DND-41 (cell line): ENCODE measurements at regions not wholly inside any gene's neighbourhood (a gene's known extent, or its start where the extent isn't known, plus 50 kb on each side); places are given as distances from the start of the nearest gene placed in this dataset.

Source experiments
- ATAC-seq: fragments of 200-7000 bp; cut with Tn5 transposase; 3 replicates; pipeline ENCODE4 v1.9.1; 2021; ENCODE audit warnings: low read depth; ENCODE audit not compliant: insufficient read depth
- DNase-seq: peaks from one replicate; pipeline ENCODE4 v3.0.0-alpha.2; 2020
- H2AFZ ChIP-seq: 2 replicates; pipeline ENCODE4 v1.6.0; 2012; ENCODE audit warnings: low read depth, low read length
- H3K27ac ChIP-seq: 2 replicates; pipeline ENCODE4 v1.5.1; 2012; ENCODE audit warnings: low read length, inconsistent platforms
- H3K27me3 ChIP-seq: fragments of 200-600 bp; sonication (generic); 2 replicates; pipeline ENCODE4 v1.6.0; 2012; ENCODE audit warnings: low read length, mild to moderate bottlenecking, inconsistent platforms; ENCODE audit not compliant: insufficient read depth, poor library complexity
- H3K36me3 ChIP-seq: 2 replicates; pipeline ENCODE4 v1.5.1; 2012; ENCODE audit warnings: low read length, inconsistent platforms; ENCODE audit not compliant: insufficient read depth
- H3K4me1 ChIP-seq: 2 replicates; pipeline ENCODE4 v1.5.1; 2012; ENCODE audit warnings: mild to moderate bottlenecking, low read length; ENCODE audit not compliant: insufficient read depth
- H3K4me2 ChIP-seq: 2 replicates; pipeline ENCODE4 v1.6.0; 2012; ENCODE audit warnings: mild to moderate bottlenecking, moderate library complexity, low read length, inconsistent platforms; ENCODE audit not compliant: insufficient read depth
- H3K4me3 ChIP-seq, 2 experiments: fragments of 200-600 bp in 1 of 2; shearing (Covaris generic) in 1 of 2; 2 replicates each; pipeline ENCODE4 v1.5.1; 2012 to 2016; ENCODE audit warnings: inconsistent platforms in 2 of 2, low read length in 2 of 2, mild to moderate bottlenecking in 2 of 2, low read depth in 1 of 2, moderate library complexity in 1 of 2
- H3K79me2 ChIP-seq: 2 replicates; pipeline ENCODE4 v1.6.0; 2012; ENCODE audit warnings: low read length, inconsistent platforms; ENCODE audit not compliant: insufficient read depth
- H3K9ac ChIP-seq: 2 replicates; pipeline ENCODE4 v1.6.0; 2012; ENCODE audit warnings: low read depth, mild to moderate bottlenecking, inconsistent platforms, low read length, moderate library complexity
- H3K9me3 ChIP-seq: 2 replicates; pipeline ENCODE4 v1.5.1; 2012; ENCODE audit warnings: low read length, moderate library complexity, mild to moderate bottlenecking, inconsistent platforms; ENCODE audit not compliant: insufficient read depth, severe bottlenecking
- H4K20me1 ChIP-seq: 2 replicates; pipeline ENCODE4 v1.6.0; 2012; ENCODE audit warnings: low read length; ENCODE audit not compliant: insufficient read depth
- EZH2 ChIP-seq: IDR thresholded peaks from 3 replicates; pipeline ENCODE4 v1.6.1; 2012; ENCODE audit warnings: borderline replicate concordance, low read depth, mild to moderate bottlenecking, moderate library complexity, low read length, inconsistent platforms; ENCODE audit not compliant: severe bottlenecking
- TF ChIP-seq, protein P1 (sequence below): IDR thresholded peaks from 2 replicates; pipeline ENCODE4 v1.5.1; 2012; ENCODE audit warnings: borderline replicate concordance, low read length, moderate library complexity, mild to moderate bottlenecking; ENCODE audit not compliant: poor library complexity, severe bottlenecking; ENCODE audit errors: extremely low read depth

- H3K9ac ChIP-seq: no peak overlapping the region
- H3K4me2 ChIP-seq: no peak overlapping the region
- no peak overlapping the region for H3K27ac ChIP-seq
- no peaks in the 10 kb centered on the region for H4K20me1 ChIP-seq
- no peak overlapping the region for H2AFZ ChIP-seq
- H3K36me3 ChIP-seq: no peaks in the 10 kb centered on the region
- TF ChIP-seq, protein P1, sequence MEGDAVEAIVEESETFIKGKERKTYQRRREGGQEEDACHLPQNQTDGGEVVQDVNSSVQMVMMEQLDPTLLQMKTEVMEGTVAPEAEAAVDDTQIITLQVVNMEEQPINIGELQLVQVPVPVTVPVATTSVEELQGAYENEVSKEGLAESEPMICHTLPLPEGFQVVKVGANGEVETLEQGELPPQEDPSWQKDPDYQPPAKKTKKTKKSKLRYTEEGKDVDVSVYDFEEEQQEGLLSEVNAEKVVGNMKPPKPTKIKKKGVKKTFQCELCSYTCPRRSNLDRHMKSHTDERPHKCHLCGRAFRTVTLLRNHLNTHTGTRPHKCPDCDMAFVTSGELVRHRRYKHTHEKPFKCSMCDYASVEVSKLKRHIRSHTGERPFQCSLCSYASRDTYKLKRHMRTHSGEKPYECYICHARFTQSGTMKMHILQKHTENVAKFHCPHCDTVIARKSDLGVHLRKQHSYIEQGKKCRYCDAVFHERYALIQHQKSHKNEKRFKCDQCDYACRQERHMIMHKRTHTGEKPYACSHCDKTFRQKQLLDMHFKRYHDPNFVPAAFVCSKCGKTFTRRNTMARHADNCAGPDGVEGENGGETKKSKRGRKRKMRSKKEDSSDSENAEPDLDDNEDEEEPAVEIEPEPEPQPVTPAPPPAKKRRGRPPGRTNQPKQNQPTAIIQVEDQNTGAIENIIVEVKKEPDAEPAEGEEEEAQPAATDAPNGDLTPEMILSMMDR: no peak
- TF ChIP-seq EZH2: no peak
- no peaks in the 10 kb centered on the region for H3K79me2 ChIP-seq
- H3K27me3 ChIP-seq: no peaks in the 10 kb centered on the region
- DNase-seq: no peak
- no peak overlapping the region for H3K4me3 ChIP-seq
- H3K4me1 ChIP-seq: no peaks in the 10 kb centered on the region
- no peaks in the 10 kb centered on the region for H3K9me3 ChIP-seq
- ATAC-seq: no peak
These were observed 102.6 kb downstream of the PTPRS start for GRCh38 chr19:5237939-5238480.

DNA sequence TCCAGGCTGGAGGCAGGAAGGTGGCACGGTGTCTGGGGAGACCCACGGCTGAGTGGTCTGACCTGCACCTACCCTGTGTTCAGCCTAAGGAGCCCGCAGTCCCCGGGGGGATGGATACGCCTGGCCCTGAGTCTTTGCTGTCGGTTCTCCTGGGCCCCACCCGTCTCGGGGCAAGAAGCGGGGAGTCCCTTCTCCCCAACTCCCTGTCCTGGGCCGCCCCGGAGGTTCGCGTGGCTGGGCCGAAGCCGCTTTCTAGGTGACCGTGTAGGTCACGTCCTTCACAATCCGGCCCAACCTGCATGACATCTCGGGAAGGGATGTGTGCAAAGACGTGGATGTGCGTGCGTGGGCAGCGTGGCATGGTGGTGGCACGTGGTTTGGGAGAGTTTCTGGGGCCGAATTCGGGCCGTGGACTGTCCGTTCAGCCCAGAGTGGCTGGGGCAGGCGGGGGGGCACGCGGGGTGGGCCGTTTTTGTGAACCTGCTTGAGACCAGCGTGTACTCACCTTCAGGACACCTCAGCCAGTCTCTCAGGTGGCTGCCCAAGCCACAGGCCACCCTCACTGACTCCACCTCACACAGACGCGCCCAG, 103.3 kb downstream of the PTPRS start:
- no peaks in the 10 kb centered on the region for H3K79me2 ChIP-seq
- no peak for ATAC-seq
- H4K20me1 ChIP-seq: no peaks in the 10 kb centered on the region
- H2AFZ ChIP-seq: no peak overlapping the region
- H3K4me2 ChIP-seq: no peak overlapping the region
- H3K27ac ChIP-seq: no peak overlapping the region
- no peak overlapping the region for H3K9ac ChIP-seq
- no peak overlapping the region for H3K4me3 ChIP-seq
- no peaks in the 10 kb centered on the region for H3K27me3 ChIP-seq
- no peak for DNase-seq
- H3K4me1 ChIP-seq: no peaks in the 10 kb centered on the region
- no peak for TF ChIP-seq EZH2
- TF ChIP-seq, protein P1: no peak
- H3K36me3 ChIP-seq: no peaks in the 10 kb centered on the region
- no peaks in the 10 kb centered on the region for H3K9me3 ChIP-seq

DNA sequence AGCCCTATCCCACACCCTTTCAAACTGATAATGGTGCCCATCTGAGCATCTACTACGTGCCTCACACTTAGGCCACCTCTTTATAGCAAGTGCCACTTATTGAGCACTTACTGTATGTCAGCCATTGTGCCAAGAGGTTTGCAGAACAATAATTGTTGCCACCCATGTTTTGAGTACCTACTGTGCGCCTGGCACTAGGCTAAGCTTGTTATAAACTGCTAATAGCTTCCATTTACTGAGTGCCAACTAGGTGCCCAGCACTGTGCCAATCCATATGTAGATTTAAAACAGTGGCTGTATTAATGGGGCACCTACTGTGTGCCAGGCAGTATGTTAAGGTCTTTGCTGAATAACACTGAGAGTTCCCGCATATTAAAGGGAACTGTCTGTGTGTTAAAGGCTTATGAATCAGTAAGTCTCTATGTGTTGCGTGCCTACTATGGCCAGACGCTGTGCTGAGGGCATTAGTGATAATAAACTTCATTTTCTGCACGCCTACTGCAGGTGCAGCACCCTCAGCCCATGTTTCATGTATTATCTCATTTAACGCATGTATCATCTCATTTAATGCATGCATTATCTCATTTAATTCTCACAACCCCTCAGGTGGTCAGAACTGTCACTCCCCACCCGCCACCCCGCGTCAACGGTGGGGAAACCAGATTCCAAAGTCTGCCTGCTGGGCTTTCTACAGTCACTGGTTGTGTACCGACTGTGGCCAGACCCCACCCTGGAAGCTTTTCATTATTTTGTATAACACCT, 105.0 kb downstream of the PTPRS start:
- TF ChIP-seq, protein P1: no peak
- no peak for TF ChIP-seq EZH2
- DNase-seq: no peak

More for the DNA sequence above, 105.0 kb downstream of the PTPRS start:
- Histone ChIP-seq H3K79me2 (no peaks in the 10 kb centered on the region), H3K36me3 (no peaks in the 10 kb centered on the region), H3K27ac (no peak overlapping the region), H3K27me3 (no peaks in the 10 kb centered on the region), H3K4me3 (no peak overlapping the region), H3K9ac (no peak overlapping the region), H3K4me1 (no peaks in the 10 kb centered on the region), H3K4me2 (no peak overlapping the region), H4K20me1 (no peaks in the 10 kb centered on the region), H2AFZ (no peak overlapping the region), H3K9me3 (no peaks in the 10 kb centered on the region)
- ATAC-seq: no peak
